ENCODE measurements at regions not wholly inside any gene's neighbourhood (a gene's known extent, or its start where the extent isn't known, plus 50 kb on each side); places are given as distances from the start of the nearest gene placed in this dataset.

GRCh38 chr3:30428251-30428650 is 178.2 kb upstream of the TGFBR2 start:
- H2BK120ac ChIP-seq (ENCODE audit: low read depth, low read length), result no peak overlapping the region
- BruUV-seq (replicated peaks), result no TSS peak
- no peak overlapping the region for H2AFZ ChIP-seq (replicated peaks; ENCODE audit: low read length, poor library complexity)
- H3K18ac ChIP-seq (ENCODE audit: low read depth, low read length), result no peak overlapping the region
- no peaks in the 10 kb centered on the region for H3K9me1 ChIP-seq (ENCODE audit: insufficient read depth, low read length)
- dilution Hi-C loops (cut with HindIII; ENCODE audit: low sequenced_read_pairs, unreplicated experiment) (no loop called here), in situ Hi-C loops (cut with MboI; ENCODE audit: low sequenced_read_pairs) (no loop called here), intact Hi-C loops (cut with micrococcal nuclease) (no loop called here)
- H3K56ac ChIP-seq (ENCODE audit: extremely low read depth, insufficient read depth, low read length), result no peak overlapping the region
- no peaks in the 10 kb centered on the region for H4K20me1 ChIP-seq (ENCODE audit: insufficient read depth, low read length)
- H2AK5ac ChIP-seq (ENCODE audit: low read depth, low read length), result no peak overlapping the region
- H3K4me1 ChIP-seq (ENCODE audit: control insufficient read depth, insufficient read depth, low read length), result 0 out of 2 replicates have a peak, but pooled peaks cover 1% of the 10 kb centered on the region
- no peaks in the 10 kb centered on the region for H3K27me3 ChIP-seq (ENCODE audit: control insufficient read depth, insufficient read depth, low read length)
- no peak overlapping the region for H3K4ac ChIP-seq (ENCODE audit: low read depth, low read length)
- no peak overlapping the region for H4K91ac ChIP-seq (ENCODE audit: insufficient read depth, low read depth, low read length)
- 0 out of 2 replicates have a peak overlapping the region, but pooled peaks have one; percentile 18 for H2BK20ac ChIP-seq (ENCODE audit: low read depth, low read length)
- H4K8ac ChIP-seq (ENCODE audit: low read depth in 2 of 2, low read length in 2 of 2), result no peak overlapping the region; a peak in 1 of 4 replicates
- ChIA-PET CTCF (no interaction called here), POLR2A (ENCODE audit: unreplicated experiment) (no interaction called here)
- no peak overlapping the region for H2BK15ac ChIP-seq (ENCODE audit: low read depth, low read length)
- no peak overlapping the region for H3K4me2 ChIP-seq (ENCODE audit: low read depth, low read length)
- no peak overlapping the region for H3K23ac ChIP-seq (ENCODE audit: low read depth, low read length)
- peak overlapping the region; percentile 15; the same call in 1 of the 2 replicates for H3K14ac ChIP-seq (replicated peaks; ENCODE audit: low read depth, low read length)
- H3K36me3 ChIP-seq (ENCODE audit: control insufficient read depth, insufficient read depth, low read length), result no peaks in the 10 kb centered on the region
- no peak overlapping the region for H2AK9ac ChIP-seq (replicated peaks; ENCODE audit: low read depth, low read length, poor library complexity)
- no peak overlapping the region for H3K4me3 ChIP-seq (ENCODE audit: insufficient read depth, low read depth, low read length)
- H3K27ac ChIP-seq (ENCODE audit: insufficient read depth, low read length), result no peak overlapping the region
- peaks cover 3% of the 10 kb centered on the region; the same call in 1 of the 2 replicates for H3K9me3 ChIP-seq (ENCODE audit: control insufficient read depth, insufficient read depth, low read length)
- H3K9ac ChIP-seq (ENCODE audit: low read depth, low read length), result no peak overlapping the region
- no peak for TF ChIP-seq MXI1 (IDR thresholded peaks at IDR 0.05; ENCODE audit: borderline replicate concordance, low read depth, low read length)
- no peak for TF ChIP-seq CEBPB (IDR thresholded peaks at IDR 0.05; ENCODE audit: low read depth, low read length)
- no peak for TF ChIP-seq ELK1 (IDR thresholded peaks at IDR 0.05; ENCODE audit: borderline replicate concordance, low read depth, low read length)
- no peak for TF ChIP-seq USF2 (IDR thresholded peaks at IDR 0.05; ENCODE audit: low read depth, low read length)
- TF ChIP-seq RFX5 (IDR thresholded peaks at IDR 0.05; ENCODE audit: low read depth, low read length), result no peak
- no peak for TF ChIP-seq BHLHE40 (IDR thresholded peaks at IDR 0.05; ENCODE audit: low read depth, low read length)
- no peak for TF ChIP-seq MAFK (IDR thresholded peaks at IDR 0.05; ENCODE audit: low read depth, low read length)
- TF ChIP-seq POLR2A (IDR thresholded peaks at IDR 0.05; ENCODE audit: low read depth, low read length), result no peak
- no peak for TF ChIP-seq MAZ (IDR thresholded peaks at IDR 0.05; ENCODE audit: borderline replicate concordance, low read depth, low read length)
- no peak for TF ChIP-seq CHD1 (IDR thresholded peaks at IDR 0.05; ENCODE audit: low read depth, low read length)
- TF ChIP-seq RCOR1 (IDR thresholded peaks at IDR 0.05; ENCODE audit: insufficient replicate concordance, low read length), result no peak
- TF ChIP-seq CTCF (conservative IDR thresholded peaks at IDR 0.05; ENCODE audit: low read depth, low read length), result no peak
- no peak for TF ChIP-seq FOS (IDR thresholded peaks at IDR 0.05; ENCODE audit: low read depth, low read length)
- no peak for TF ChIP-seq NFE2L2 (IDR thresholded peaks at IDR 0.05; ENCODE audit: low read depth, low read length)
- TF ChIP-seq SMC3 (IDR thresholded peaks at IDR 0.05; ENCODE audit: low read depth, low read length), result no peak
- TF ChIP-seq RAD21 (IDR thresholded peaks at IDR 0.05; ENCODE audit: low read length), result no peak
- ATAC-seq (ENCODE audit: low read depth) (peak; percentile 48; the same call in 1 of the 2 replicates), DNase-seq (peak; percentile 68)
- H2BK5ac ChIP-seq (ENCODE audit: low read depth, low read length, poor library complexity, severe bottlenecking), result peak overlapping the region; percentile 3
- H3K79me1 ChIP-seq (ENCODE audit: low read depth in 1 of 2, low read length in 2 of 2), result no peaks in the 10 kb centered on the region
- H4K5ac ChIP-seq (ENCODE audit: low read depth, low read length), result no peak overlapping the region

Data from IMR-90 (cell line).